CD14-positive monocyte (primary cell): ENCODE measurements at regions not wholly inside any gene's neighbourhood (a gene's known extent, or its start where the extent isn't known, plus 50 kb on each side); places are given as distances from the start of the nearest gene placed in this dataset.

ENCODE experiments used
- DNase-seq, 3 donors: peaks; one replicate each; pipeline ENCODE4 v3.0.0-alpha.2; 2011 to 2022
- H2AFZ ChIP-seq: 2 replicates; pipeline ENCODE4 v1.6.0; 2012; ENCODE audit warnings: mild to moderate bottlenecking, low read depth, low read length, inconsistent platforms; ENCODE audit not compliant: insufficient read depth, poor library complexity, severe bottlenecking
- H3K27ac ChIP-seq, 2 donors: 1 replicate in 1 of 2; 2 replicates in 1 of 2; pipeline ENCODE4 v1.5.1; 2012 to 2013; ENCODE audit warnings: low read length in 2 of 2, control low read depth in 1 of 2, inconsistent platforms in 1 of 2, low read depth in 1 of 2, mild to moderate bottlenecking in 1 of 2
- H3K27me3 ChIP-seq, 2 donors: one replicate each; pipeline versions ENCODE4 v1.6.0 to v1.6.1; 2011 to 2013; ENCODE audit warnings: low read length in 2 of 2; ENCODE audit not compliant: control insufficient read depth in 2 of 2, insufficient read depth in 2 of 2
- H3K36me3 ChIP-seq, 2 donors: replicated peaks in 1 of 2; 1 replicate in 1 of 2; 2 replicates in 1 of 2; pipeline versions ENCODE4 v1.5.1 to v1.6.1; 2012 to 2013; ENCODE audit warnings: low read length in 2 of 2, control low read depth in 1 of 2, inconsistent platforms in 1 of 2, mild to moderate bottlenecking in 1 of 2; ENCODE audit not compliant: insufficient read depth in 2 of 2, control insufficient read depth in 1 of 2
- H3K4me1 ChIP-seq, 2 donors: 1 replicate in 1 of 2; 2 replicates in 1 of 2; pipeline versions ENCODE4 v1.5.1 to v1.6.1; 2012 to 2013; ENCODE audit warnings: low read length in 2 of 2, control low read depth in 1 of 2, inconsistent platforms in 1 of 2, mild to moderate bottlenecking in 1 of 2, moderate library complexity in 1 of 2; ENCODE audit not compliant: insufficient read depth in 2 of 2, control insufficient read depth in 1 of 2
- H3K4me2 ChIP-seq: replicated peaks from 2 replicates; pipeline ENCODE3; 2012; ENCODE audit warnings: low read length, moderate library complexity, mild to moderate bottlenecking; ENCODE audit not compliant: poor library complexity, severe bottlenecking; ENCODE audit errors: extremely low read depth
- H3K4me3 ChIP-seq, 3 experiments: fragments of 200-600 bp in 1 of 3; sonication (generic) in 1 of 3; replicated peaks in 1 of 3; 1 replicate in 2 of 3; 2 replicates in 1 of 3; pipeline ENCODE4 v1.5.1; 2011 to 2013; ENCODE audit warnings: low read length in 3 of 3, mild to moderate bottlenecking in 3 of 3, control low read depth in 2 of 3, low read depth in 2 of 3, inconsistent platforms in 1 of 3, moderate library complexity in 1 of 3
- H3K79me2 ChIP-seq: 2 replicates; pipeline ENCODE4 v1.6.0; 2012; ENCODE audit warnings: mild to moderate bottlenecking, control low read depth, inconsistent platforms, low read length, moderate library complexity; ENCODE audit not compliant: insufficient read depth
- H3K9ac ChIP-seq: 2 replicates; pipeline ENCODE4 v1.6.0; 2017; ENCODE audit warnings: low read length, mild to moderate bottlenecking; ENCODE audit not compliant: insufficient read depth, poor library complexity, severe bottlenecking
- H3K9me3 ChIP-seq, 2 donors: replicated peaks in 1 of 2; 1 replicate in 1 of 2; 2 replicates in 1 of 2; pipeline versions ENCODE4 v1.5.1 to v1.6.1; 2012 to 2013; ENCODE audit warnings: low read length in 2 of 2, control low read depth in 1 of 2; ENCODE audit not compliant: control insufficient read depth in 1 of 2, insufficient read depth in 1 of 2
- H4K20me1 ChIP-seq: 2 replicates; pipeline ENCODE4 v1.6.0; 2012; ENCODE audit warnings: mild to moderate bottlenecking, low read length, control low read depth, moderate library complexity; ENCODE audit not compliant: insufficient read depth
- H3K27ac Mint-ChIP-seq, 7 donors: one replicate each; pipeline ENCODE4 v1.8.0; 2020; ENCODE audit warnings: mild to moderate bottlenecking in 7 of 7, mixed read lengths in 7 of 7, moderate library complexity in 6 of 7, inconsistent platforms in 2 of 7
- H3K27me3 Mint-ChIP-seq, 3 donors: one replicate each; pipeline ENCODE4 v1.8.0; 2021 to 2022; ENCODE audit warnings: low read depth in 3 of 3, mild to moderate bottlenecking in 3 of 3, mixed read lengths in 3 of 3, moderate library complexity in 3 of 3, inconsistent platforms in 1 of 3
- H3K36me3 Mint-ChIP-seq, 2 donors: one replicate each; pipeline ENCODE4 v1.8.0; 2020; ENCODE audit warnings: mixed read lengths in 2 of 2, inconsistent platforms in 1 of 2, mild to moderate bottlenecking in 1 of 2
- H3K4me1 Mint-ChIP-seq: one replicate; pipeline ENCODE4 v1.8.0; 2020; ENCODE audit warnings: mild to moderate bottlenecking, mixed read lengths
- H3K4me3 Mint-ChIP-seq, 2 donors: one replicate each; pipeline ENCODE4 v1.8.0; 2020; ENCODE audit warnings: mild to moderate bottlenecking in 2 of 2, mixed read lengths in 2 of 2, moderate library complexity in 1 of 2
- H3K9me3 Mint-ChIP-seq, 7 donors: one replicate each; pipeline ENCODE4 v1.8.0; 2020 to 2022; ENCODE audit warnings: mixed read lengths in 7 of 7, mild to moderate bottlenecking in 6 of 7, moderate library complexity in 6 of 7, inconsistent platforms in 2 of 7
- WGBS: methylation state at CpG from one replicate; pipeline ENCODE4 v1.1.5; 2013; ENCODE audit warnings: missing lambda C conversion rate; ENCODE audit not compliant: insufficient coverage; 5-methylcytosine and 5-hydroxymethylcytosine counted together
- intact Hi-C, 2 donors: fragments of 100-400 bp; cut with micrococcal nuclease; formaldehyde crosslinking; loops; one replicate each; pipeline versions ENCODE4 v1.15.0 to v1.15.1; 2023
- TF ChIP-seq, protein P1 (sequence below): fragments of 200-600 bp; IDR thresholded peaks from one replicate; pipeline ENCODE4 v1.8.0; 2022; ENCODE audit warnings: antibody characterized with exemption, mild to moderate bottlenecking

DNA sequence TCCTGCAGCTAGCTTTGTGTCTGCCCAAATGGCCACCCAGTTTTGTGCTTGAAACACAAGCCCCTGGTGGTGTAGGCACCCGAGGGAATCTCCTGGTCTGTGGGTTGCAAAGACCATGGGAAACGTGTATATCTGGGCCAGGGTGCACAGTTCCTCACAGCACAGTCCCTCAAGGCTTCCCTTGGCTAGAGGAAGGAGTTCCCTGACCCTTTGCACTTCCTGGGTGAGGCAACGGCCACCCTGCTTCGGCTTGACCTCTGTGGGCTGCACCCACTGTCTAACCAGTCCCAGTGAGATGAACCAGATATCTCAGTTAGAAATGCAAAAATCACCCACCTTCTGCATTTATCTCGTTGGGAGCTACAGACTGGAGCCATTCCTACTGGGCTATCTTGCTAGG, 865.0 kb upstream of the ACO1 start:
- TF ChIP-seq, protein P1, sequence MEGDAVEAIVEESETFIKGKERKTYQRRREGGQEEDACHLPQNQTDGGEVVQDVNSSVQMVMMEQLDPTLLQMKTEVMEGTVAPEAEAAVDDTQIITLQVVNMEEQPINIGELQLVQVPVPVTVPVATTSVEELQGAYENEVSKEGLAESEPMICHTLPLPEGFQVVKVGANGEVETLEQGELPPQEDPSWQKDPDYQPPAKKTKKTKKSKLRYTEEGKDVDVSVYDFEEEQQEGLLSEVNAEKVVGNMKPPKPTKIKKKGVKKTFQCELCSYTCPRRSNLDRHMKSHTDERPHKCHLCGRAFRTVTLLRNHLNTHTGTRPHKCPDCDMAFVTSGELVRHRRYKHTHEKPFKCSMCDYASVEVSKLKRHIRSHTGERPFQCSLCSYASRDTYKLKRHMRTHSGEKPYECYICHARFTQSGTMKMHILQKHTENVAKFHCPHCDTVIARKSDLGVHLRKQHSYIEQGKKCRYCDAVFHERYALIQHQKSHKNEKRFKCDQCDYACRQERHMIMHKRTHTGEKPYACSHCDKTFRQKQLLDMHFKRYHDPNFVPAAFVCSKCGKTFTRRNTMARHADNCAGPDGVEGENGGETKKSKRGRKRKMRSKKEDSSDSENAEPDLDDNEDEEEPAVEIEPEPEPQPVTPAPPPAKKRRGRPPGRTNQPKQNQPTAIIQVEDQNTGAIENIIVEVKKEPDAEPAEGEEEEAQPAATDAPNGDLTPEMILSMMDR = no peak
- WGBS = 59% methylated on average over 4 of the region's 5 CpGs
- Histone ChIP-seq H3K36me3 (no peaks in the 10 kb centered on the region), H3K9ac (no peak overlapping the region), H3K27me3 (no peaks in the 10 kb centered on the region), H4K20me1 (no peaks in the 10 kb centered on the region), H3K79me2 (no peaks in the 10 kb centered on the region), H2AFZ (no peak overlapping the region), H3K4me3 (no peak overlapping the region), H3K9me3 (peaks cover 0 to 13% of the 10 kb centered on the region in 2 donors), H3K27ac (no peak overlapping the region), H3K4me1 (no peaks in the 10 kb centered on the region), H3K4me2 (no peak overlapping the region)
- no peaks in the 10 kb centered on the region for H3K27me3 Mint-ChIP-seq
- no peaks in the 10 kb centered on the region for H3K36me3 Mint-ChIP-seq
- DNase-seq = no peak
- H3K27ac Mint-ChIP-seq = no peak overlapping the region
- no peaks in the 10 kb centered on the region for H3K4me1 Mint-ChIP-seq
- H3K4me3 Mint-ChIP-seq = no peak overlapping the region
- H3K9me3 Mint-ChIP-seq = peaks cover 3 to 16% (median 7%) of the 10 kb centered on the region in 7 donors
- intact Hi-C loops = no loop called here

DNA sequence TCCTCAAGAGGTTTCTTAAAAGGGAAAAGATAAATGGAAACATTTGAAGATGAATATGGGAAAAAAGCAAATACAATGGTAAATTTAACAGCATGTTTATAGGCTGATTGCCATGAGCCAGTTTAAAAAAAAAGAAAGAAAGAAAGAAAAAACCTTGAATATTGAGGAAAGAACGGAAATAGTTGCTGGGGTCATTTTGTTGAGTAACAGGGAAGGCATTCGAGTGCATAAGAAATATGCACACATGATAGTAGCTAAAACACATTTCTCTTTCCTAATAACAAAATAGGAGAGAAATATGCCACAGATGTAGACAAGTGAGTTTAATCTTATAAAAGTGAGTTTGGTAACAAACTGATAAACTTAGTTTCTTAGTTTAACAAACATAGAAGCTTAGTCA, 864.6 kb upstream of the ACO1 start:
- H3K9ac ChIP-seq = no peak overlapping the region
- Mint-ChIP-seq H3K4me3 (no peak overlapping the region), H3K27me3 (no peaks in the 10 kb centered on the region), H3K36me3 (no peaks in the 10 kb centered on the region), H3K9me3 (peaks cover 0 to 15% (median 7%) of the 10 kb centered on the region in 7 donors), H3K4me1 (no peaks in the 10 kb centered on the region), H3K27ac (no peak overlapping the region)
- no peak overlapping the region for H3K27ac ChIP-seq
- no peak overlapping the region for H3K4me3 ChIP-seq
- H3K4me2 ChIP-seq = no peak overlapping the region
- no peak for DNase-seq
- no peaks in the 10 kb centered on the region for H3K79me2 ChIP-seq
- H3K4me1 ChIP-seq = no peaks in the 10 kb centered on the region
- H4K20me1 ChIP-seq = no peaks in the 10 kb centered on the region
- H3K27me3 ChIP-seq = no peaks in the 10 kb centered on the region
- TF ChIP-seq, protein P1 = no peak
- no peaks in the 10 kb centered on the region for H3K36me3 ChIP-seq
- intact Hi-C loops = no loop called here
- H2AFZ ChIP-seq = no peak overlapping the region
- WGBS = no CpG with 5 or more reads among the region's 2 CpGs
- peaks cover 0 to 13% of the 10 kb centered on the region in 2 donors for H3K9me3 ChIP-seq
